ENCODE measurements at regions not wholly inside any gene's neighbourhood (a gene's known extent, or its start where the extent isn't known, plus 50 kb on each side); places are given as distances from the start of the nearest gene placed in this dataset.

DNA sequence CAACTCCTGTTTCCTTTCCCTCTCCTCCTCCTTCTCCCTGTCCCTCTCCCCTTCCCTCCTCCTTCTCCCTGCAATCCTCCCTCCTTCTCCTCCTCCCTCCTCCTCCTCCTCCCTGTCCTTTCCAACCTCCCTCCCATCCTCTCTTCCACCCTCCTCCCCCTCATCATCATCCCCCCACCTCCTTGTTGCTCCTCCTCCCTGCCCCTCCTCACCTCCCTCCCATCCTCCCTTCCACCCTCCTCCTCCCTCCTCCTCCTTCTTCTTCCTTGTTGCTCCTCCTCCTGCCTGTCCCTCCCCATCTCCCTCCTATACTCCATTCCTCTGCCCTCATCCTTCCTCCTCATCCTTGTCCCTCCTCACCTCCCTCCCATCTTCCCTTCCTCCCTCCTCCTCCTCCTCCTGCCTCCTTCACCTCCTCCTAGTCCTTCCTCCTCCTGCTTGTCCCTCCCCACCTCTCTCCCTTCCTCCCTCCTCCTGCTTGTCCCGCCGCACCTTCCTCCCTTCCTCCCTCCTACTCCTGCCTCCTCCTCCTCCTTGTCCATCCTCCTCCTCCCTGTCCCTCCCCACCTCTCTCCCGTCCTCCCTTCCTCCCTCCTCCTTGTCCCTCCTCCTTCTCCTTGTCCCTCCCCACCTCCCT lies 222.5 kb downstream of the IRF8 start:
- no peak for FAIRE-seq

- no peak for FAIRE-seq
Observed at GRCh38 chr16:86122681-86123342, 223.8 kb downstream of the IRF8 start.

DNA sequence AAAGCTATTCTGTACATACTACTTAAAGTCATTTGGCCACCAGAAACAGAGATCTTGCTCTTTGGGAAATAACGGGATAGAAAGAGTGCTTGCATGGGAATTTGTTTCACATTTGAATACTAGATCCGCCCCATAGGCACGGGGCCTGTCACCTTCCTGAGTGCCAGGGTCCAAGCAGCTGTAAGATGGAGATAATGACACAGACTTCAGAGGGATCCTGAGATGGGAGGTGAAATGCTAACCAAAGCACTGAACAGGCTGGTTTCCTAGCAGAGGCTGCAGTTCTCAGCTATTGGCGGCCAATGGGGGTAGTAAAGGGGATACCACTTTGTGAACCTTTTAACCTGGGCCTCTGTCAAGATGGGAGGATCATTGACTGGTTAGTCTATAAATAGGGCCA lies 225.4 kb downstream of the IRF8 start:
- no peak for FAIRE-seq

- no peak for FAIRE-seq
Observed at GRCh38 chr16:86126891-86127290, 227.9 kb downstream of the IRF8 start.

DNA sequence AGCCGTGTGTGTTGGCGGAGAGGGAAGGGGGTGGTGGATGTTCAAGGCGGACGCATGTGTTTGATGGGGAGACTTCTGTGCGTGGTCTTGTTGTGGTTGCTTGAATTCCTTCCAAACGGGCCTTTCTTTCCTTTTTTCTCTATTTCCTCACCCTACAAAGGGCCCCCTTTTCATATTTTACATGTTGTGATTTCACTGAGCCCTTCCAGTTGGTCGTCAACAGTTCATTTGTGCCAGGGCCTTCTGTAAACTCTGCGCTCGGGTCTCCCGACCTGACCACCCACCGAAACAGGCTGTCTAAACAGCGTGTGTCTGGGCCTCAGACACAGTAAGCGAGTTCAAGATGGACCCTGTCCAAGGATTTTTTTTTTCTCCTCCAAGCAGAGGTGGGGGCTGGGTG lies 228.4 kb downstream of the IRF8 start:
- no peak for FAIRE-seq

DNA sequence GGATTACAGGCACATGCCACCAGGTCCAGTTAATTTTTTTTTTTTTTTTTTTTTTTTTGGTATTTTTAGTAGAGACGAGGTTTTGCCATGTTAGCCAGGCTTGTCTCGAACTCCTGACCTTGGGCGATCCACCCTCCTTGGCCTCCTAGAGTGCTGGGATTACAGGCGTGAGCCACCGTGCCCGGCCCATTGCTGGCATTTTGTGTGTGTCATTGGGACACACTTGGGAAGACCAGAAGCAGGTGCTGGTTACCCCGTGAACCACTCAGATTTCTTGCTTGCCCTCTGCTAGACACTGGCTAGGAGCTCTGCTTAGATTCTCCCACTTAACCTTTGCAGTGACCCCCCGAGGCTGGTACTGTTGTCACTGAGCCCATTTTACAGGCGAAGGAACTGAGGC lies 229.3 kb downstream of the IRF8 start:
- no peak for FAIRE-seq

DNA sequence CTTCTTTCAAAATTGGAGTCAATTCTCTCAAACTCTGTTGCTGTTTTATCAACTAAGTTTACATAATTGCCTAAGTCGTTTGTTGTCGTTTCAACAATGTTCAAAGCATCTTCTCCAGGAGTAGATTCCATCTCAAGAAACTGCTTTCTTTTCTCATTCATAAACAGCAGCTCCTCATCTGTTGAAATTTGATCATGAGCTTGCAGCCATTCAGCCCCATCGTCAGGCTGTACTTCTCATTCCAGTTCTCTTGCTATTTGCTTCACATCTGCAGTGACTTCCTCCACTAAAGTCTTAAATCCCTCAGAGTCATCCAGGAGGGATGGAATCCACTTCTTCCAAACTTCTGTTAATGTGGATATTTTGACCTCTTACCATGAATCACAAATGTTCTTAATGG lies 230.6 kb downstream of the IRF8 start:
- FAIRE-seq, result no peak

DNA sequence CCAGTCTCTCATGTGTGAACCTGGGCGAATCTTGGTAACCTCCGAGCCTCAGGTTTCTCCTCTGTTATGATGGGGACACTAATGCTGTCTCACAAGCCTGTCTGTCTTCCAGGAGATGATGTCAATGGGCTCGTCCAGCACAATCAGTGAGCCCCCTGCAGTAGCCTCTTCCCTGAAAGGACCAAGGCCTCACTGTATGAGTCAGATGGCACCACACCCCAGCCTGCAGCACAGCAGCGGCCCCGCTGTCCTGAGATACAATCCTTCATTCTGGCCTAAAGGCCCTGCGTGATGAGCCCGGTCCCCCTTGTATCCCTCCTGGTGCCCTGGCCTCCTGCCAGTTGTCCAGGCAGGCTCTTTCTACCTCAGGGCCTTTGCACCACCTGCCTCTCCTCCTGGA lies 234.4 kb downstream of the IRF8 start:
- no peak for FAIRE-seq

DNA sequence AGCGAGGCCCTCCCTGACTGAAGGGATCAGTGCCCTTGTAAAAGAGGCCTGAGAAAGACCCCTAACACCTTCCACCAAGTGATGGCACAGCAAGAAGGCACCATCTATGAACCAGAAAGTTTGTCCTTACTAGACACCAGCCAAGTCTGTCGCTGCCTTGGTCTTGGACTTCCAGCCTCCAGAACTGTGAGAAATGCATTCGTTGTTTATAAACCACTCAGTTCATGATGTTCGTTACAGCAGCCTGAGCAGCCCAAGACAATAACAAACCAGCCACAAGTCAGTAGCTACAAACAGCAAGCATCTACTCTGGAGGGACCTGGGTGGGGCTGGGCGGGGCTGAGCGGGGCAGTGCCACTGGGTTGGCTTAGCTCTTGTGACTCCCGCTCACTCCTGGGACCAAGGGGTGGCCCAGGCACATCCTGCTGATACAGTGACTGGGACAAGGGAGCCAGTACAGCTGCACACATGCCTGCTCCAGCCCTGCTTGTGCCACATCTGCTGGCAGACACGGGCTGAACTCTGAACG lies 234.9 kb downstream of the IRF8 start:
- FAIRE-seq, result no peak

DNA sequence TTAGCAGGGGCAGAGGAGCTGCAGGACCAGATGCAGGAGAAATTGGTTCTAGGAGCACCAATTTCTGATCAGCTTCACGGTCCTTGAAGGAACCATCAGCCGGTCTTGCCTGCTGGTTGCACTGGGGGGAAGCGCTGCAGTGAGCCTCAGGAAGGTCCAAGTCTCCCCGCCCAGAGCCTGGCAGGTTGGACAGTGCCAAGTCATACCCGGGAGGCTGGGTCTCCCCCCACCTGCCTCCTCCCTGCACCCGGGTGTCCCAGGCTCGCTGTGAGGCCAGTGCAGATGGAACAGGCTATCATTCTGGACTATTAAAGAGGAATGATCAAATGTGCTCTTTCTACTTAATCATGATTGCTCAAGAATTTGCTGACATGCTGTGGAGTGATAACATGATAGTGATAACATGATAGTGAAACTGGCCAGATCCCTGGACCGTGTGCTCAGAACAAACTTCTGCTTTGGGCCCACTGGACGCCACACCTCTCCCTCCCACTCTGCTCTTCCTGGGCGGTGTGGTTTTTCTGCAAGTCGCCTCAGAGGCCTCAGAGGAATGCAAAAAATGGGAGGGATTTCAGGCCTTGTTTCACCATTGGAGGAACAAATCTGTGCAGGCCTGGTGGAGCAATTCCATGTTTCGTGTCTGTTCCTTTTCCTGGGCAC lies 236.0 kb downstream of the IRF8 start:
- FAIRE-seq, result no peak

GRCh38 chr16:86137359-86137758 lies 238.4 kb downstream of the IRF8 start:
- FAIRE-seq, result no peak

DNA sequence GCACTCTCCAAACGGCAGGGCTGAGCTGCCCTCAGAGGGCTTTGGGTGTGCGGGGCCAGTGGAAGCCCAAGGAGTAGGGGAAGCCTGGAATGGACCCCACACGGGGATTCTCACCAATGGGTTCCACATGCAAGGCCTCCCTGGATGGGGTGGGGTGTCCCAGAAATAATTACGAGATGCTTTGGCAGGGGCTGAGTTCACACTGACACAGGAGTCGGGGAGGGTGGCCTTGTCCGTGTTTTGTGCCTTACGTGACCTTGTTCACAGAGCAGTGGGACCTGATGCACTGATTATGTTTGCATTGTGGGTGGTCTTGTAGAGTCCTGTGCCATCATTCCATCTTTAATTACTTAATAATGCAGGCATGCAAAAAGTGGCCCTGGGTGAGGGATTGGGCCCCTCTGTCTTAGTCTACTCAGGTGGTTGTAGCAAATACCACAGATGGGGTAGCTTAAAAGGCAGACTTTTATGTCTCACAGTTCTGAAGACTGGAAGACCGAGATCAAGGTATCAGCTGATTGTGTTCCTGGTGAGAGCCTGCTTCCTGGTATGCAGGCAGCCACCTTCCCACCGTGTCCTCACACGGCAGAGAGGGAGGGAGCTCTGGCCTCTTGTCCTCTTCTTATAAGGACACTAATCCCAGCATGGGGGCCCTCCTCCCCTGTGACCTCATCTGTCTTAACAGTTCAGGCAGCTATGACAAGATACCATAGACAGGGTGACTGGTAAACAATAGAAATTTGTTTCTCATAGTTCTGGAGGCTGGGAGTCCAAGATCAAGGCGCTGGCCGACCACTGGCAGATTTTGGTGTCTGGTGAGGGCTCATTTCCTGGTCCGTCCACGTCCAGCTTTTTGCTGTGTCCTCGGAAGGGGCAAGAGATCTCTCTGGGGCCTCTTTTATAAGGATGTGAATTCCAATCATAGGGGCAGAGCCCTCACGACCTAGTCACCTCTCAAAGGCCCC lies 239.4 kb downstream of the IRF8 start:
- no peak for FAIRE-seq

GRCh38 chr16:86142801-86143236 lies 243.9 kb downstream of the IRF8 start:
- FAIRE-seq, result no peak

- no peak for FAIRE-seq
Observed at GRCh38 chr16:86143666-86144065, 244.7 kb downstream of the IRF8 start.

- no peak for FAIRE-seq
Observed at GRCh38 chr16:86145669-86146068, 246.7 kb downstream of the IRF8 start.

DNA sequence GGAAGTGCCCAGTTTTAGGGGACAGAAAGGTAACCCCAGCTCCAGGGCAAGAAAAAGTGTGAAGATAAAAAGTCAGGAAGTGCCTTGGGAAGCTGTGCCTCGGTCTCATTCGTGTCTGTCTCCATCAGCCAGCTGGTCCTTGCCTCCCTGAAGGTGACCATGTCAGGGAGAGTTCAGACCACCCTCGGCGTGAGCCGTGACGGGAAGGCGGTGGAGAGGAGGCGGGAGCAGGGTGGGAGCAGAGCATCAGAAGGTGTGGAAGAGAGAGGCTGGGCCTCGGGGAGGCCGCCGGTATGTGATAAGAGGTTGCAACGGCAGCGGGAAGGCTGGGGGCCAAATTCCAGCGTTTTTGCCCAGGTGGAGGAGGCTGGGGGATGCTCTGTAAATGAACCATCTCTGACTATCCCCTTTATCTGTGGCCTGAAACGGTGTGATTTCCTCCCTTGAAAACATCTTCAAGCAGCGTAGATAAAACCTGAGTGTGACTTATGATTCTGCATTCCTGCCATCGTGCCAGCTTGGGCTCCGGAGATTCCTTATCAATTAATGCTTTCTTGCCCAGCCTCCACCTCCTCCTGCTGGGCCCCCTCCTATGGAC lies 251.8 kb downstream of the IRF8 start:
- no peak for FAIRE-seq

DNA sequence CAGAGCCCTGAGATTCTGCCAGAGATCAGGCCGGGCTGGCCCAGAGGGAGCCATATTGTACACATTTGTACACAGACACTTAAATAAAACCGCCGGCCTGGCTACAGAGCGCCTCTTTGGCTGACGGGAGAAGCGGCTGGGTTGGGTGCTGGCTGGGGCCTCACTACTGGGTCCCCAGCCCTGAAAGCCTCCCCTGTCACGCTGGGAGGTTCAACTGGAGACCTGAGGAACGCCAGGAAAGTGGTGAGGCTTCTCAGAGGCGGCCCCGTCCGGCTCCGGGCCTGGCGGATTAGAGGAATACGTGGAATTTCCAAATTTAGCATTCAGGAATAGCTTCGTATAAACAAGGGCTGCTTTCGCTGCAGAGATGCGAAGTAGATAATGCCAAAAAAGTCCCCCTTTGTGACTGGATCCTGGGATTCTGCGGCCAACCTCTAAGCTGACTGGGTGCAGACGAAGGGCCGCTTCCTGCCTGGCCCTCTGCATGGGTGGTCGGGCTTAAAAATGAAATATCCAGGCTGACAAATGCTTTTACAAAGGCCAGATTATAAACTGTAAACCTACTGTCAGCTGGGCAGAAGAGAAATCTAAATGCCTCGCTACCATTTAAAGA lies 252.4 kb downstream of the IRF8 start:
- no peak for FAIRE-seq

DNA sequence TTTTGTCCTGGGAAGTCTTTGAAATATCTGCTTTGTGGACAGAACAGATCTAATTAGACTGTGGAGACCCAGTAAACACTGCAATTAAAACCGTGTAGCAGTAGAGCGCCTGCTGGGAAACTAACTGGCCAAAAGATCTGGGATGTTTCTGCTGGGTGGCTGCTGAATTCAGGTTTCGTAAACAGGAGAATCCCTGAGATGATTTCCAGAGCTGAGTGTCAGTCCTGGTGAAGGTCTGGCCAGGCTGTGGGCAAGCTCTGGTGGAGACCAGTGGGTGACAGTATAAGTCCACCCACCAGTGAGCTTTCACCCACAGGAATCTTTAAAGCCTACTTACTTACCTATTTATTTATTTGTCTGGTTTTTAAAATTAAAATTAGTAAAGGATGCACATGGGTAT lies 257.2 kb downstream of the IRF8 start:
- no peak for FAIRE-seq

GRCh38 chr16:86157616-86158247 lies 258.8 kb downstream of the IRF8 start:
- FAIRE-seq, result no peak

- FAIRE-seq, result no peak
Observed at GRCh38 chr16:86158688-86159360, 259.9 kb downstream of the IRF8 start.

- no peak for FAIRE-seq
Observed at GRCh38 chr16:86165479-86165878, 266.5 kb downstream of the IRF8 start.

Data from A204.1 (cell line).